ENCODE measurements at regions not wholly inside any gene's neighbourhood (a gene's known extent, or its start where the extent isn't known, plus 50 kb on each side); places are given as distances from the start of the nearest gene placed in this dataset.

DNA sequence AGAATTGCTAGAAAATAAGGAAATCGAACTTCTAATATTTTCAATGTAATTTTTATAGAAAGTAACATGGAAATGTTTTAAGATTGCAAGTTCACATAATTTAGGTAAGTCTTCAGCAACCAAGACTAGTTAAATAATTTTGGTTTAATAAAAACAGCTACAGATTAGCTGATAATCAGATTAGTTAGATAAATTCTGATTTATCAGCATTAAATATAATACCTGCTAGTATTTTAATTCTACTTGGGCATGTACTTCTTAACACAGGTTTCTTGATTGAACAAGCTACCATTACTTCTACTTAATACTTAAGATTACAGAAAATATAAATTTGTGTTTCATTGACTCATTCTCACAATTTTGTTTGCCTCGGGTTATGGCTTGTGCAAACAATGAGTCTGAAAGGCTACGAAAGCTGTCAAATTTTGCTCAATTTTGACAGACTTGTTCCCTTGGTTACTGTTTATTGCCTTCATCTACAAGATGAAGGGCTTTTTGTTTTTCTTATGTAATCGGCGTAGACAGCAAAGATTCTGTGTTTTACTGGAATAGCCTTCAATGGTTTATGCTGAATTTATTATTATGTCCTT is 116.1 kb upstream of the NUDT4 start:
- Histone ChIP-seq H3K27ac (ENCODE audit: low read depth, low read length) (no peak overlapping the region), H3K4me3 (ENCODE audit: low read length) (no peak overlapping the region), H3K4me1 (ENCODE audit: control insufficient read depth, insufficient read depth, low read length) (no peaks in the 10 kb centered on the region), H3K9ac (ENCODE audit: low read length) (no peak overlapping the region), H3K36me3 (ENCODE audit: control insufficient read depth, insufficient read depth, low read length) (no peaks in the 10 kb centered on the region), H3K27me3 (ENCODE audit: control insufficient read depth, insufficient read depth, low read length) (no peaks in the 10 kb centered on the region)

DNA sequence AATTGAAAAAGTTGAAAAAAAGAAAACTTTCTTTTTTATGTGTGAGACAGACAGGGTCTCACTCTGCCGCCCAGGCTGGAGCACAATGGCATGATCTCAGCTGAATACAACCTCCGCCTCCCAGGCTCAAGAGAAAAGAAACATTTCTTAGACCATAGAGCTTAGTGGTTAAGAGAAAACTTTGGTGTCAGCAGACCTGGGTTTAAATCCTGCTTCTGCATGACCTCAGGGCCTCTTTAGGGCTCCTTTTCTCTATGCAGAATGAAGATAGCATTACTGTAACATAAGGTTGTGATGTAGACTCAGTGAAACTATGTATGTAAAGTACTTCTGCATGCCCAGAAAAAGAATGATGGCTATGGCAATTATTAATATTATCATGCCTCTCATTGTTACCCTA is 104.7 kb upstream of the NUDT4 start:
- Histone ChIP-seq H3K4me1 (ENCODE audit: control insufficient read depth, insufficient read depth, low read length) (no peaks in the 10 kb centered on the region), H3K27ac (ENCODE audit: low read depth, low read length) (no peak overlapping the region), H3K4me3 (ENCODE audit: low read length) (no peak overlapping the region), H3K36me3 (ENCODE audit: control insufficient read depth, insufficient read depth, low read length) (no peaks in the 10 kb centered on the region), H3K9ac (ENCODE audit: low read length) (no peak overlapping the region), H3K27me3 (ENCODE audit: control insufficient read depth, insufficient read depth, low read length) (no peaks in the 10 kb centered on the region)

DNA sequence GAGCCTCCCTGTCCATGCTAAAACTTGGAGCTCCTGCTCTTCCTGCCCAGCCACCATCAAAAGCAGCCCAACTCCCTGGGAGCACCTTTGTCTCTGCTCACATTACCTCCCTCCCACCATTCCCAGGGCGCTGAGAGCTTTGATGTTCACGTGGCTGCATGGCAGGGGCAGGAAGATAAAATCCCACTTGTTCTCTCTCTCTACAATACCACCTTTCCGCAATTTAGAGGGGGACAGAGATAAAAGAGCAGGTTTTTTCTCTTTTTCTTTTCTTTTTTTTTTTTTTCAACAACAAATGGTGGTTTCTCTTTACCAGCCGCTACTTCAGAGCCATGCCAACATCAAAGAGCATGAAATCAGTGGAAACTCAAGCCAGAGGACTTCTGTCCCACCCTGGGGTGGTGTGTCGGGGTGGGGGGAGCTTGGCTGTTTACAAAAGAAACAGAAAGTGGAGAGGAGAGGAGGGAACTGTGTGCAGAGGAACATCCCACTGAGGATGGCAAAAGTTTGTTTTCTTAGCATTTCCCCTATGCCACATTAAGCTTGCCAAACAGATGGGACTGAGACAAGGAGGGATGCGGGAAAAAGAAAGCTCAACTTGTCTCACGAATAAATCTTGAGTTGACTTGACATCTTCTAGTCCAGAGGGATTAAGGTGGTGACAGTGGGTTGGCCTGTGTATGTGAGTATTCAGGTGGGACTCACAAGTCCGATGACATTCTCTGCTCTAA is 103.7 kb upstream of the NUDT4 start:
- Histone ChIP-seq H3K27me3 (ENCODE audit: control insufficient read depth, insufficient read depth, low read length) (no peaks in the 10 kb centered on the region), H3K4me1 (ENCODE audit: control insufficient read depth, insufficient read depth, low read length) (no peaks in the 10 kb centered on the region), H3K36me3 (ENCODE audit: control insufficient read depth, insufficient read depth, low read length) (no peaks in the 10 kb centered on the region), H3K9ac (ENCODE audit: low read length) (no peak overlapping the region), H3K27ac (ENCODE audit: low read depth, low read length) (no peak overlapping the region), H3K4me3 (ENCODE audit: low read length) (no peak overlapping the region)

DNA sequence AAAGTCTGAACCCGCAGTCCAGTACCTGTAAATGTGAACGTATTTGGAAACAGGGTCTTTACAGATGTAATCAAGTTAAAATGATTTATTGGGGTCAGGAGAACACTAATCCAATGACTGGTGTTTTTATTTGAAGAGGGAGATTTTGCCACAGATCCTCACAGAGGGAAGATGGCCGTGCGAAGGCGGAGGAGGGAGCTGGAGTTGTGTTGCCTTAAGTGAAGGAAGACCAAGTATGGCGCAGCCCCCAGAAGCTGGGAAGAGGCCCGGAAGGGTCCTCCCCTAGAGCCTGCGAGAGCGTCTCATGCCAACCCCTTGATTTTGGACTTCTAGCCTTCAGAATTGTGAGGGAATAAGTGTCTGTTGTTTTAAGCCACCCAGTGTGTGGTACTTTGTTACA is 102.8 kb upstream of the NUDT4 start:
- Histone ChIP-seq H3K4me3 (ENCODE audit: low read length) (no peak overlapping the region), H3K4me1 (ENCODE audit: control insufficient read depth, insufficient read depth, low read length) (no peaks in the 10 kb centered on the region), H3K9ac (ENCODE audit: low read length) (no peak overlapping the region), H3K36me3 (ENCODE audit: control insufficient read depth, insufficient read depth, low read length) (no peaks in the 10 kb centered on the region), H3K27me3 (ENCODE audit: control insufficient read depth, insufficient read depth, low read length) (no peaks in the 10 kb centered on the region), H3K27ac (ENCODE audit: low read depth, low read length) (no peak overlapping the region)

GRCh38 chr12:93275589-93275988 is 102.1 kb upstream of the NUDT4 start:
- no peaks in the 10 kb centered on the region for H3K4me1 ChIP-seq (ENCODE audit: control insufficient read depth, insufficient read depth, low read length)
- H3K27me3 ChIP-seq (ENCODE audit: control insufficient read depth, insufficient read depth, low read length): no peaks in the 10 kb centered on the region
- no peak overlapping the region for H3K27ac ChIP-seq (ENCODE audit: low read depth, low read length)
- H3K36me3 ChIP-seq (ENCODE audit: control insufficient read depth, insufficient read depth, low read length): no peaks in the 10 kb centered on the region
- H3K9ac ChIP-seq (ENCODE audit: low read length): no peak overlapping the region
- H3K4me3 ChIP-seq (ENCODE audit: low read length): no peak overlapping the region

DNA sequence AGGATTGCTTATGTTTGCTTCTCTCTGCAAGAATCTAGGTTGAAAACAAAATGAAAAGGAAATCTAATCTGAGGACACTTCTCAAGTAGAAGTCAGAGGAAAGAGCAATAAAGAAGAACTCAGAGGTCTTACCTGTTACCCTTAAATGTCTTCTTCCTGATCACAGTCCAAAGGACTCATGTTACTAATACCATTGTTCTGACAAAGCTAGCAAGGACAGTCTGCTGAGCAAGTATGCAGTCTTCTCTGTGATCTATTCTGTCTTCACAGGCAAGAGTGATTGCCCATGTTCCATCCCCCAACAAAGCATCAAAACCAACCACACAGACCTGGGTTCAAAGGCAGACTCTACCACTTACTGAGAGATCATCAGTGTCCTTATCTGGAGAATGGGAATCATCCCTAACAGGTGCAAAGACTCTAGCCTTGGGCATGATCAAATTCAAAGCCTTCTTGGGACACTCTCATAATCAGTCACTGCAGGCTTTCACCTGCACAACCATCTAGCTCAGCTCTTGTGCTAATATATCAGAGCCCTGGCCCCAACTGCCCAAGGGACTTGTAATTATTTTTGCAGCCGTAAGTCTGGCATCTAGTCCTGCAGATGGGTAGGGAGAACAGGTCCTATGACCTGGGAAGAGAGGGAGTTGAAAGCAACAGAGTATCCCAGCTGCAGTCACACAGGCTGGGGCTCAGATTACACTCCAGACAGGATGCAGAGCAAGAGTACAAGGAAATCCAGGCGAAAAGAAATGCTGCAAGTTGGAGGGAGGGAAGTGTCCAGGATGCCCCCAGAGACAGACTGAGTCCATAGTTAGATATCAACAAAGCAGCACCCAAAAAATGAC is 97.9 kb upstream of the NUDT4 start:
- no peak overlapping the region for H3K27ac ChIP-seq (ENCODE audit: low read depth, low read length)
- H3K36me3 ChIP-seq (ENCODE audit: control insufficient read depth, insufficient read depth, low read length): no peaks in the 10 kb centered on the region
- no peaks in the 10 kb centered on the region for H3K27me3 ChIP-seq (ENCODE audit: control insufficient read depth, insufficient read depth, low read length)

GRCh38 chr12:93287149-93287548 is 90.6 kb upstream of the NUDT4 start:
- H3K9ac ChIP-seq (ENCODE audit: low read length): no peak overlapping the region
- H3K36me3 ChIP-seq (ENCODE audit: control insufficient read depth, insufficient read depth, low read length): no peaks in the 10 kb centered on the region
- no peaks in the 10 kb centered on the region for H3K27me3 ChIP-seq (ENCODE audit: control insufficient read depth, insufficient read depth, low read length)
- no peak overlapping the region for H3K4me3 ChIP-seq (ENCODE audit: low read length)
- no peaks in the 10 kb centered on the region for H3K4me1 ChIP-seq (ENCODE audit: control insufficient read depth, insufficient read depth, low read length)
- no peak overlapping the region for H3K27ac ChIP-seq (ENCODE audit: low read depth, low read length)

More for the DNA sequence above, 97.9 kb upstream of the NUDT4 start:
- Histone ChIP-seq H3K4me3 (ENCODE audit: low read length) (no peak overlapping the region), H3K9ac (ENCODE audit: low read length) (no peak overlapping the region), H3K4me1 (ENCODE audit: control insufficient read depth, insufficient read depth, low read length) (no peaks in the 10 kb centered on the region)

DNA sequence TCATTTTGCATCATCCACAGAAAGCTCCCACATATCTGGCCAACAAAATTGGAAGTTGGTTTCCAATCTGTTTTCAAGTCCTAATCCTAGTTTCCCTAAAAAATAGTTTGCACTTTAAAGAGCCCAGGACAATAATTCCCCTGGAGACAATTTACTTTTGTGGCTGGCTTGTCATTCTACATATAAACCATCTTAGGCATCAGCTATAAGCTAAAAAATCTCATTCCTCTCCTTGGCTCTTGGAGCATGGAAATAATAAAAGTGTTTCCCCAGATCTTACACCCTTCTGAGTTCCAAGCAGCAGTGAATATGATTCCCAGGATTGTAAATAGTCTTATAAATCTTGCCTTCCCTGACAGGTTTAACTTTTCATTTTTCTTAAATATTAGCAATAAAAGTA is 89.1 kb upstream of the NUDT4 start:
- no peaks in the 10 kb centered on the region for H3K36me3 ChIP-seq (ENCODE audit: control insufficient read depth, insufficient read depth, low read length)
- no peak overlapping the region for H3K4me3 ChIP-seq (ENCODE audit: low read length)
- no peaks in the 10 kb centered on the region for H3K27me3 ChIP-seq (ENCODE audit: control insufficient read depth, insufficient read depth, low read length)
- H3K4me1 ChIP-seq (ENCODE audit: control insufficient read depth, insufficient read depth, low read length): no peaks in the 10 kb centered on the region
- no peak overlapping the region for H3K9ac ChIP-seq (ENCODE audit: low read length)
- H3K27ac ChIP-seq (ENCODE audit: low read depth, low read length): no peak overlapping the region

DNA sequence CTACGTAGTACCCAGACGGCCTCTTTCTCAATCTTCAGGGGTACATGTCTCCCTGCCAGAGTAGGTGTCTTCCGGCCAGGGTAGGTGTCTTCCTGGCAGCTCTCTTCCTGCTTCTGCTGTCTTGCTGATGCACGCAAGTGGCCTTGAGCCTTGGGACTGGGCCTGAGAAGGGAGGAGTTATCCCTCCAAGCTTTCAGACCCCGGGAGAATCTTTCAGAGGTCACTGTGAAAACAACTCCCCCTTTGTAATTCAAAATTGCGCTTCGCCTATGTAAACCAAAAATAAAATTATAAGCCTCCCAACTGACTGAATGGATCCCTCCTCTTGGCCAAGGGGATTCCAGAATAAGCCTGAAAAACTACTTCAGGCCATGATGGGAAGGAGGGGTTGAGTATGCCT is 87.3 kb upstream of the NUDT4 start:
- no peaks in the 10 kb centered on the region for H3K27me3 ChIP-seq (ENCODE audit: control insufficient read depth, insufficient read depth, low read length)
- H3K36me3 ChIP-seq (ENCODE audit: control insufficient read depth, insufficient read depth, low read length): no peaks in the 10 kb centered on the region
- H3K27ac ChIP-seq (ENCODE audit: low read depth, low read length): no peak overlapping the region
- no peak overlapping the region for H3K4me3 ChIP-seq (ENCODE audit: low read length)
- H3K9ac ChIP-seq (ENCODE audit: low read length): no peak overlapping the region
- H3K4me1 ChIP-seq (ENCODE audit: control insufficient read depth, insufficient read depth, low read length): no peaks in the 10 kb centered on the region

- no peaks in the 10 kb centered on the region for H3K36me3 ChIP-seq (ENCODE audit: control insufficient read depth, insufficient read depth, low read length)
- no peak overlapping the region for H3K9ac ChIP-seq (ENCODE audit: low read length)
- H3K4me3 ChIP-seq (ENCODE audit: low read length): no peak overlapping the region
- H3K27ac ChIP-seq (ENCODE audit: low read depth, low read length): no peak overlapping the region
- H3K4me1 ChIP-seq (ENCODE audit: control insufficient read depth, insufficient read depth, low read length): no peaks in the 10 kb centered on the region
- no peaks in the 10 kb centered on the region for H3K27me3 ChIP-seq (ENCODE audit: control insufficient read depth, insufficient read depth, low read length)
These were observed 85.5 kb upstream of the NUDT4 start for GRCh38 chr12:93292213-93292612.

- no peak overlapping the region for H3K27ac ChIP-seq (ENCODE audit: low read depth, low read length)
- no peaks in the 10 kb centered on the region for H3K27me3 ChIP-seq (ENCODE audit: control insufficient read depth, insufficient read depth, low read length)
- H3K36me3 ChIP-seq (ENCODE audit: control insufficient read depth, insufficient read depth, low read length): no peaks in the 10 kb centered on the region
- H3K9ac ChIP-seq (ENCODE audit: low read length): no peak overlapping the region
- H3K4me1 ChIP-seq (ENCODE audit: control insufficient read depth, insufficient read depth, low read length): no peaks in the 10 kb centered on the region
- no peak overlapping the region for H3K4me3 ChIP-seq (ENCODE audit: low read length)
These were observed 84.8 kb upstream of the NUDT4 start for GRCh38 chr12:93292731-93293566.

GRCh38 chr12:93297032-93297431 is 80.7 kb upstream of the NUDT4 start:
- Histone ChIP-seq H3K4me3 (ENCODE audit: low read length) (no peak overlapping the region), H3K36me3 (ENCODE audit: control insufficient read depth, insufficient read depth, low read length) (no peaks in the 10 kb centered on the region), H3K27me3 (ENCODE audit: control insufficient read depth, insufficient read depth, low read length) (no peaks in the 10 kb centered on the region), H3K4me1 (ENCODE audit: control insufficient read depth, insufficient read depth, low read length) (peaks cover 2% of the 10 kb centered on the region), H3K9ac (ENCODE audit: low read length) (no peak overlapping the region), H3K27ac (ENCODE audit: low read depth, low read length) (no peak overlapping the region)

Data from rectal smooth muscle tissue (tissue), 1 donor.